ENCODE measurements at regions not wholly inside any gene's neighbourhood (a gene's known extent, or its start where the extent isn't known, plus 50 kb on each side); places are given as distances from the start of the nearest gene placed in this dataset.

DNA sequence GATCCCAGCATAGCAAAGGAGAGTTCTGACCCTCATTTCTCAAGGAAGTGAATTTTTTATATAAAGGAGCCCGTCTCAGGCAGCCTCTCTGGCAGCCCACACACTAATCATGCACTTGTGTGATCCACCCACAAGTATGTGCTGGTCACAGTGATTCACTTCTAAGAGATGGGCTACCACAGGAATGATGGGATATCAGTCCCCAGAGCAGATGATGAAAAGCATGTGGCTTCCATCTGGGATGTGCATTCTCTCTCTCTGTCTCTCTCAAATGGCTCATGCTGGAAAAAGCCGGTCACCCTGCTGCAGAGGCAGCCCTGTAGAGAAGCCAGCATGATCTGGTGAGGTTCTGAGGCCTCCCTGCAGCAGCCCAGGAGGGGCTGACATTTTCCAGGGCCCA lies 74.2 kb upstream of the ADCY2 start:
- no peak overlapping the region for H3K4me3 ChIP-seq (ENCODE audit: low read length)
- H3K9me3 Mint-ChIP-seq: no peaks in the 10 kb centered on the region
- no peaks in the 10 kb centered on the region for H3K27me3 Mint-ChIP-seq (ENCODE audit: insufficient read depth)
- TF ChIP-seq, protein P1, sequence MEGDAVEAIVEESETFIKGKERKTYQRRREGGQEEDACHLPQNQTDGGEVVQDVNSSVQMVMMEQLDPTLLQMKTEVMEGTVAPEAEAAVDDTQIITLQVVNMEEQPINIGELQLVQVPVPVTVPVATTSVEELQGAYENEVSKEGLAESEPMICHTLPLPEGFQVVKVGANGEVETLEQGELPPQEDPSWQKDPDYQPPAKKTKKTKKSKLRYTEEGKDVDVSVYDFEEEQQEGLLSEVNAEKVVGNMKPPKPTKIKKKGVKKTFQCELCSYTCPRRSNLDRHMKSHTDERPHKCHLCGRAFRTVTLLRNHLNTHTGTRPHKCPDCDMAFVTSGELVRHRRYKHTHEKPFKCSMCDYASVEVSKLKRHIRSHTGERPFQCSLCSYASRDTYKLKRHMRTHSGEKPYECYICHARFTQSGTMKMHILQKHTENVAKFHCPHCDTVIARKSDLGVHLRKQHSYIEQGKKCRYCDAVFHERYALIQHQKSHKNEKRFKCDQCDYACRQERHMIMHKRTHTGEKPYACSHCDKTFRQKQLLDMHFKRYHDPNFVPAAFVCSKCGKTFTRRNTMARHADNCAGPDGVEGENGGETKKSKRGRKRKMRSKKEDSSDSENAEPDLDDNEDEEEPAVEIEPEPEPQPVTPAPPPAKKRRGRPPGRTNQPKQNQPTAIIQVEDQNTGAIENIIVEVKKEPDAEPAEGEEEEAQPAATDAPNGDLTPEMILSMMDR (conservative IDR thresholded peaks at IDR 0.05): no peak
- H3K4me3 Mint-ChIP-seq: no peak overlapping the region
- H3K36me3 Mint-ChIP-seq (ENCODE audit: low read depth): no peaks in the 10 kb centered on the region
- DNase-seq: no peak
- H3K4me1 Mint-ChIP-seq: peaks cover 11% of the 10 kb centered on the region
- no peak overlapping the region for H3K9ac ChIP-seq (ENCODE audit: extremely low read depth, low read length, poor library complexity, severe bottlenecking)
- H3K27ac Mint-ChIP-seq: no peak overlapping the region
- WGBS, 2 experiments (ENCODE audit: insufficient coverage in 1 of 2, insufficient read length in 1 of 2): 92 to 96% methylated on average over 2 of the region's 2 CpGs
- no peak overlapping the region for H3K27ac ChIP-seq (ENCODE audit: low read depth, low read length)
- H3K4me1 ChIP-seq (ENCODE audit: control insufficient read depth, insufficient read depth, low read length): no peaks in the 10 kb centered on the region
- H3K36me3 ChIP-seq (ENCODE audit: control insufficient read depth, insufficient read depth, low read length): no peaks in the 10 kb centered on the region
- H3K27me3 ChIP-seq (ENCODE audit: control insufficient read depth, insufficient read depth, low read length, poor library complexity, severe bottlenecking): no peaks in the 10 kb centered on the region
- no peaks in the 10 kb centered on the region for H3K9me3 ChIP-seq (ENCODE audit: control insufficient read depth, low read length)

DNA sequence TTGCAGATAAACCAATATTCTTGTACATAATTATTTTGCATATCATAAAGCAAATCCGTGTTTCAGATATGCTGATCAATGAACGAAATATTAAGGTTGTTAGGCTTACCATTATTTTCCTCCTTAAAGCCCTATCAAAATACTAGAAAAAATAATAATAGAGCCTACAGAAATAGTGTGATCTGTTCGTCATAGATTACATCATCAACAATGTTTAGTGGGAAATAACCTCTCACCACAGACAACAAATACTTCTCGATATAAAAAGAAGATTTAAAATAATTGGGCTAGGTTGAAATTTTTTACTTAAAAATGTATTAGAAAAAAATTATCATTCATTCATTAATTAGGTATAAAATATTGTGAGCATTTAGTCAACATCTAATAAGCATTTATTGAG lies 71.0 kb upstream of the ADCY2 start:
- H3K4me3 Mint-ChIP-seq: no peak overlapping the region
- DNase-seq: no peak
- Histone ChIP-seq H3K27ac (ENCODE audit: low read depth, low read length) (no peak overlapping the region), H3K9me3 (ENCODE audit: control insufficient read depth, low read length) (no peaks in the 10 kb centered on the region), H3K9ac (ENCODE audit: extremely low read depth, low read length, poor library complexity, severe bottlenecking) (no peak overlapping the region), H3K4me1 (ENCODE audit: control insufficient read depth, insufficient read depth, low read length) (no peaks in the 10 kb centered on the region), H3K4me3 (ENCODE audit: low read length) (no peak overlapping the region), H3K36me3 (ENCODE audit: control insufficient read depth, insufficient read depth, low read length) (no peaks in the 10 kb centered on the region), H3K27me3 (ENCODE audit: control insufficient read depth, insufficient read depth, low read length, poor library complexity, severe bottlenecking) (no peaks in the 10 kb centered on the region)
- no peaks in the 10 kb centered on the region for H3K9me3 Mint-ChIP-seq
- H3K27me3 Mint-ChIP-seq (ENCODE audit: insufficient read depth): no peaks in the 10 kb centered on the region
- TF ChIP-seq, protein P1 (conservative IDR thresholded peaks at IDR 0.05): no peak
- peaks cover 16% of the 10 kb centered on the region for H3K4me1 Mint-ChIP-seq
- WGBS, 2 experiments (ENCODE audit: insufficient coverage in 1 of 2, insufficient read length in 1 of 2): 100% methylated on average over 2 of the region's 4 CpGs; no CpG with 5 or more reads in 1 of the 2 experiments
- no peaks in the 10 kb centered on the region for H3K36me3 Mint-ChIP-seq (ENCODE audit: low read depth)
- no peak overlapping the region for H3K27ac Mint-ChIP-seq

DNA sequence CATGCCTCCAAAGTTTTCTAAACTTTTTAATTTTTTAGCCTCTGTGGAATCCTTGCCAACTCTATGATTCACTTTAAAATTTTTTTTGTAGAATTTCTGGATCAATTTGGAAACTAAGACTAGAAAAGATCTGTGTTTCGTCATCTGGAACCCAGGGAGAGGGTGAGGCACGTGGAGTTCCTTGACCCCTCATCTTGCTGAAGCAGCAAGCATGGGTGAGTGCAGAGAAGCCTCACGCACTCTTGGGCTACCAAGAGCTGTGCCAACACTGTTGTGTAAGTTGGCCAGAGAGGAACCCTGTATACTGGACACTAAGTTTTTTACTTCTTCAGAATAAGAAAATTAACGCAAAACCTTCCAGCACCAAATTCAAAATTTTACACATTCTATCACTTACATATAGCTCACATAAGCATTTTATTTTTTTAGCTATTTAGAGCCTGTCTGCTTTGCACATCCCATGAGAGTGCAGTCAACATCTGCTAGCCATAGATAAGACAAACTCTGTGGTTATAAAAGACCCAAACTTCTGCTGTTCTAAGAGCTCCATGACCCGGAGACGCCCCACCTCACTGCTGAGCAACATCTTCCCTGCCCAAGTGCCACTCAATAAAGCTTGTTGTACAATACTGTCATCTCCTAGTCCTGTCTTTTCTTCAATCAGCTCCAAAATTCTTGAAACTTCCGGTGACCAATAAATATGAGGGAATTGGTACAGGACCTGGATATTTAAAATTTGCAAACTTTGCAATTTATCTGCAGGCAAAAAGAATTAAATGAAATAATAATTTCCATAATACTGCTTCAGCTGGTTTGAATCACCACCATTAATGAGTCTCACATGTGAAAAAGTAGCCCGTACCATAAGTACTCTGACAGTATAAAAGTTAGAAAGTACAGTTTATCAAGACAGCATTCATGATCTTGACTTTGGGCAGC lies 69.7 kb upstream of the ADCY2 start:
- no peak overlapping the region for H3K27ac ChIP-seq (ENCODE audit: low read depth, low read length)
- DNase-seq: no peak
- H3K4me1 ChIP-seq (ENCODE audit: control insufficient read depth, insufficient read depth, low read length): peaks cover 3% of the 10 kb centered on the region
- no peak overlapping the region for H3K27ac Mint-ChIP-seq
- H3K4me3 ChIP-seq (ENCODE audit: low read length): no peak overlapping the region
- no peaks in the 10 kb centered on the region for H3K27me3 ChIP-seq (ENCODE audit: control insufficient read depth, insufficient read depth, low read length, poor library complexity, severe bottlenecking)
- no peaks in the 10 kb centered on the region for H3K36me3 Mint-ChIP-seq (ENCODE audit: low read depth)
- H3K36me3 ChIP-seq (ENCODE audit: control insufficient read depth, insufficient read depth, low read length): no peaks in the 10 kb centered on the region
- H3K27me3 Mint-ChIP-seq (ENCODE audit: insufficient read depth): no peaks in the 10 kb centered on the region
- TF ChIP-seq, protein P1 (conservative IDR thresholded peaks at IDR 0.05): no peak
- peaks cover 24% of the 10 kb centered on the region for H3K4me1 Mint-ChIP-seq
- WGBS, 2 experiments (ENCODE audit: insufficient coverage in 1 of 2, insufficient read length in 1 of 2): 92 to 97% methylated on average over 5 to 8 of the region's 8 CpGs
- H3K4me3 Mint-ChIP-seq: no peak overlapping the region
- no peaks in the 10 kb centered on the region for H3K9me3 Mint-ChIP-seq
- H3K9me3 ChIP-seq (ENCODE audit: control insufficient read depth, low read length): no peaks in the 10 kb centered on the region
- H3K9ac ChIP-seq (ENCODE audit: extremely low read depth, low read length, poor library complexity, severe bottlenecking): no peak overlapping the region

Measured in endodermal cell (in vitro differentiated cells).